ENCODE measurements at regions not wholly inside any gene's neighbourhood (a gene's known extent, or its start where the extent isn't known, plus 50 kb on each side); places are given as distances from the start of the nearest gene placed in this dataset.
"Not testable (repeated sequence)": the region's sequence is repeated elsewhere in the genome, so short reads cannot be mapped to it uniquely, and the experiment has no call there.

- no peak for DNase-seq
- TF ChIP-seq, protein P1, sequence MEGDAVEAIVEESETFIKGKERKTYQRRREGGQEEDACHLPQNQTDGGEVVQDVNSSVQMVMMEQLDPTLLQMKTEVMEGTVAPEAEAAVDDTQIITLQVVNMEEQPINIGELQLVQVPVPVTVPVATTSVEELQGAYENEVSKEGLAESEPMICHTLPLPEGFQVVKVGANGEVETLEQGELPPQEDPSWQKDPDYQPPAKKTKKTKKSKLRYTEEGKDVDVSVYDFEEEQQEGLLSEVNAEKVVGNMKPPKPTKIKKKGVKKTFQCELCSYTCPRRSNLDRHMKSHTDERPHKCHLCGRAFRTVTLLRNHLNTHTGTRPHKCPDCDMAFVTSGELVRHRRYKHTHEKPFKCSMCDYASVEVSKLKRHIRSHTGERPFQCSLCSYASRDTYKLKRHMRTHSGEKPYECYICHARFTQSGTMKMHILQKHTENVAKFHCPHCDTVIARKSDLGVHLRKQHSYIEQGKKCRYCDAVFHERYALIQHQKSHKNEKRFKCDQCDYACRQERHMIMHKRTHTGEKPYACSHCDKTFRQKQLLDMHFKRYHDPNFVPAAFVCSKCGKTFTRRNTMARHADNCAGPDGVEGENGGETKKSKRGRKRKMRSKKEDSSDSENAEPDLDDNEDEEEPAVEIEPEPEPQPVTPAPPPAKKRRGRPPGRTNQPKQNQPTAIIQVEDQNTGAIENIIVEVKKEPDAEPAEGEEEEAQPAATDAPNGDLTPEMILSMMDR (IDR thresholded peaks at IDR 0.05; ENCODE audit: low read depth, low read length, missing control alignments) = no peak
- in situ Hi-C loops (cut with HindIII; ENCODE audit: low pct_ligation_motif_present, low sequenced_read_pairs) = no loop called here
These were observed 94.7 kb downstream of the PTPRS start for GRCh38 chr19:5245631-5246553.

GRCh38 chr19:5244351-5244750 is 96.3 kb downstream of the PTPRS start:
- H3K36me3 ChIP-seq (replicated peaks) = peaks cover 11% of the 10 kb centered on the region
- no peak overlapping the region for H3K4me3 ChIP-seq (ENCODE audit: low read depth, low read length)
- in situ Hi-C loops (cut with HindIII; ENCODE audit: low pct_ligation_motif_present, low sequenced_read_pairs) = no loop called here
- no peaks in the 10 kb centered on the region for H3K27me3 ChIP-seq (replicated peaks)
- no peak for DNase-seq
- TF ChIP-seq, protein P1 (IDR thresholded peaks at IDR 0.05; ENCODE audit: low read depth, low read length, missing control alignments) = no peak
- H3K27ac ChIP-seq = no peak overlapping the region

More at GRCh38 chr19:5245631-5246553, 94.7 kb downstream of the PTPRS start:
- H3K4me3 ChIP-seq (ENCODE audit: low read depth, low read length) = no peak overlapping the region
- no peak overlapping the region for H3K27ac ChIP-seq
- H3K27me3 ChIP-seq (replicated peaks) = no peaks in the 10 kb centered on the region
- peaks cover 15% of the 10 kb centered on the region for H3K36me3 ChIP-seq (replicated peaks)

DNA sequence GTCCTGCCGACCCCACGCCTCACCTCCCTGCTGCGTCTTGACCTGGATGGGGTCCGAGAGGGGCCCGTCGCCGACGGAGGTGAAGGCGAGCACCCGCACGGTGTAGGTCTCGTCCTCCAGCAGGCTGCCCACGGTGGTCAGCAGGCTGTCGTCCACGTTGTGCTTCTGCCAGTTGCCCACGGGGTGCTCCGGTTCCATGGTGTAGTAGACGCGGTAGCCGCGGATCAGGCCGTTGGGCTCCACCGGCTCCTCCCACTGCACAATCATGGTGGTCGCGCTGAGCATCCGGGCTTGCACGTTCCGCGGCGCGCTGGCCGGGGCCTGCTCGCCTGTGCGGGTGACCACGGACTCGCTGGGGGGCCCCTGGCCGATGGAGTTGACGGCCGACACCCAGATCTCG is 96.7 kb downstream of the PTPRS start:
- no peak overlapping the region for H3K27ac ChIP-seq
- peaks cover 10% of the 10 kb centered on the region for H3K36me3 ChIP-seq (replicated peaks)
- H3K4me3 ChIP-seq (ENCODE audit: low read depth, low read length) = no peak overlapping the region
- TF ChIP-seq, protein P1 (IDR thresholded peaks at IDR 0.05; ENCODE audit: low read depth, low read length, missing control alignments) = no peak
- H3K27me3 ChIP-seq (replicated peaks) = no peaks in the 10 kb centered on the region
- in situ Hi-C loops (cut with HindIII; ENCODE audit: low pct_ligation_motif_present, low sequenced_read_pairs) = no loop called here
- no peak for DNase-seq

- H3K27me3 ChIP-seq (replicated peaks); H3K27ac ChIP-seq; DNase-seq; H3K4me3 ChIP-seq (ENCODE audit: low read depth, low read length); in situ Hi-C loops (cut with HindIII; ENCODE audit: low pct_ligation_motif_present, low sequenced_read_pairs): not testable (repeated sequence)
- H3K36me3 ChIP-seq (replicated peaks) = peaks cover 23% of the 10 kb centered on the region
These were observed 98.7 kb downstream of the PTPRS start for GRCh38 chr19:5241896-5242295.

DNA sequence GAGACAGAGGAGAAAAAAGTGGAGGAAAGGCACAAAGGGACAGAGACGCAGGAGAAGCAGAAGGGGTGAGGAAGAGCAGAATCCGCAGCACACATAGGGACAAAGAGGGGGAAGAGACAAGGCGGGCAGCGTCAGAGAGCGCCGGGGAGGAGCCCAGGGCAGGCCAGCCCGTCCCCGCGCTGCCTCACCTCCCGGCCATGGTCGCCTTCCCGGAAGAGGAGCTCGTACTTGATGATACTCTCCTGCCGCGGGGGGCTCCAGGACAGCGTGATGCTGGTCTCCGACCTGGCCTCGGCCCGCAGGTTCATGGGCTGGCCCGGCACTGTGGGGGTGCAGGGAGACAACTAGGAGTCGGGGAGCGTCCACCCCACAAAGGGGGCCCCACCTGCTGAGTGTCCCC is 100.6 kb downstream of the PTPRS start:
- in situ Hi-C loops (cut with HindIII; ENCODE audit: low pct_ligation_motif_present, low sequenced_read_pairs) = no loop called here
- DNase-seq = no peak
- H3K27me3 ChIP-seq (replicated peaks) = no peaks in the 10 kb centered on the region
- peaks cover 23% of the 10 kb centered on the region for H3K36me3 ChIP-seq (replicated peaks)
- TF ChIP-seq, protein P1 (IDR thresholded peaks at IDR 0.05; ENCODE audit: low read depth, low read length, missing control alignments) = no peak
- no peak overlapping the region for H3K4me3 ChIP-seq (ENCODE audit: low read depth, low read length)
- H3K27ac ChIP-seq = no peak overlapping the region

DNA sequence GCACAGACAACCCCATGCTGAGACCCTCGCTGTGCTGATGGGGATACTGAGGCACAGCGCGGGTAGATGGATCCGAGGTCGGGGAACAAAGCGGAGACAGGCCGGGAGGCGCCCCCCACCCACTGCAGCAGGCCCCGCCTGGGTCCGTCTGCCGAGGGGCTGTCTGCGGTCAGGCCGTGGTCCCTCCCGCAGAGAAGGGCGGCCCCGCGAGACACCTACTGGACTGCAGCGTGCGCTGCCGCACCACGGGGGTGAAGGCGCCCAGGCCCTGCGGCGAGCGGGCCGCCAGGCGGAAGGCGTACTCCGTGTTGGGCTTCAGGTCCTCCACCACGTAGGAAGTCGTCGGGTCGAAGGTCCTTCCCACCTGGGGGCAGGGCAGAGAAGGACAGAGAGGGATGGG is 101.9 kb downstream of the PTPRS start:
- H3K27me3 ChIP-seq (replicated peaks) = no peaks in the 10 kb centered on the region
- peaks cover 14% of the 10 kb centered on the region for H3K36me3 ChIP-seq (replicated peaks)
- H3K27ac ChIP-seq = no peak overlapping the region
- H3K4me3 ChIP-seq (ENCODE audit: low read depth, low read length) = no peak overlapping the region
- TF ChIP-seq, protein P1 (IDR thresholded peaks at IDR 0.05; ENCODE audit: low read depth, low read length, missing control alignments) = no peak
- DNase-seq = no peak
- in situ Hi-C loops (cut with HindIII; ENCODE audit: low pct_ligation_motif_present, low sequenced_read_pairs) = no loop called here
